ENCODE measurements at regions not wholly inside any gene's neighbourhood (a gene's known extent, or its start where the extent isn't known, plus 50 kb on each side); places are given as distances from the start of the nearest gene placed in this dataset.

- no peak for TF ChIP-seq CTCF (IDR thresholded peaks at IDR 0.05; ENCODE audit: low read length)
- no peak for TF ChIP-seq EZH2 (optimal IDR thresholded peaks at IDR 0.05; ENCODE audit: low read depth, low read length)
These were observed 125.2 kb downstream of the CEBPB start for GRCh38 chr20:50315586-50316551.
